Stomach (tissue), 8 donors: ENCODE measurements at regions not wholly inside any gene's neighbourhood (a gene's known extent, or its start where the extent isn't known, plus 50 kb on each side); places are given as distances from the start of the nearest gene placed in this dataset.

ENCODE experiments used
- DNase-seq, 2 donors: peaks; one replicate each; pipeline versions ENCODE4 v3.0.0 to v3.0.0-alpha.2; 2013 to 2019
- H3K27ac ChIP-seq, 5 donors: fragments of 200-600 bp in 4 of 5; sonication (generic) in 4 of 5; one replicate each; pipeline ENCODE4 v1.5.1; 2013 to 2019; ENCODE audit warnings: mild to moderate bottlenecking in 1 of 5, moderate library complexity in 1 of 5
- H3K27me3 ChIP-seq, 3 donors: fragments of 200-600 bp; sonication (generic); one replicate each; pipeline ENCODE4 v1.5.1; 2017 to 2019; ENCODE audit warnings: mixed run types in 1 of 3
- H3K36me3 ChIP-seq, 4 donors: fragments of 200-600 bp; sonication (generic); 1 replicate in 3 of 4; 2 replicates in 1 of 4; pipeline ENCODE4 v1.5.1; 2016 to 2019
- H3K4me1 ChIP-seq, 4 donors: fragments of 200-600 bp; sonication (generic); one replicate each; pipeline ENCODE4 v1.5.1; 2016 to 2019
- H3K4me3 ChIP-seq, 4 donors: fragments of 200-600 bp; sonication (generic) in 3 of 4; one replicate each; pipeline ENCODE4 v1.5.1; 2016 to 2019; ENCODE audit warnings: mild to moderate bottlenecking in 1 of 4
- H3K9me3 ChIP-seq, 4 donors: fragments of 200-600 bp; sonication (generic); one replicate each; pipeline ENCODE4 v1.5.1; 2016 to 2019
- CTCF ChIP-seq, 7 experiments: fragments of 450-650 bp in 4 of 7; fragments of 200-600 bp in 3 of 7; sonication (generic) in 3 of 7; IDR thresholded peaks; one replicate each; pipeline ENCODE4 v1.5.1; 2016 to 2019; ENCODE audit warnings: antibody characterized with exemption in 7 of 7, control low read depth in 2 of 7, mild to moderate bottlenecking in 1 of 7
- EP300 ChIP-seq: sonication (generic); formaldehyde crosslinking; IDR thresholded peaks from one replicate; pipeline ENCODE4 v1.6.1; 2017; ENCODE audit warnings: antibody characterized with exemption
- POLR2A ChIP-seq, 4 donors: fragments of 450-650 bp; IDR thresholded peaks; one replicate each; pipeline ENCODE4 v1.6.1; 2016; ENCODE audit warnings: antibody characterized with exemption in 4 of 4, control low read depth in 2 of 4, mild to moderate bottlenecking in 1 of 4, moderate library complexity in 1 of 4
- POLR2AphosphoS5 ChIP-seq, 3 donors: sonication (generic); formaldehyde crosslinking; IDR thresholded peaks; one replicate each; pipeline ENCODE4 v1.6.1; 2016; ENCODE audit warnings: antibody characterized with exemption in 3 of 3
- WGBS, 5 donors: extraction: QIAGEN DNeasy Blood & Tissue Kit in 3 of 5; methylation state at CpG; one replicate each; pipeline versions ENCODE4 v1.1.5 to v1.1.7; 2013 to 2018; 5-methylcytosine and 5-hydroxymethylcytosine counted together
- intact Hi-C: fragments of 100-400 bp; cut with DNase I; formaldehyde crosslinking; loops from one replicate; pipeline ENCODE4 v1.15.1; 2023; ENCODE audit warnings: low total_unique reads
- donor health status: healthy with polysubstance abuse.
- donor health status: Bipolar disorder and iron deficiency.
- donor health status: healthy.

- 66 to 89% (median 80%) methylated on average over 8 of the region's 8 CpGs for WGBS, 5 donors
These were observed 120.1 kb downstream of the NPTX2 start for GRCh38 chr7:98737176-98737575.

GRCh38 chr7:98740643-98741042 lies 123.6 kb downstream of the NPTX2 start:
- H3K9me3 ChIP-seq = peaks cover 0 to 7% (median 0%) of the 10 kb centered on the region in 4 donors
- WGBS, 5 donors = 55 to 68% (median 67%) methylated on average over 3 of the region's 3 CpGs
- no peak for DNase-seq
- intact Hi-C loops = loop anchor here (10.0 kb wide), 1 partner anchor 306 kb away; no protein-coding TSS in a partner anchor
- no peak overlapping the region for H3K27ac ChIP-seq
- no peak overlapping the region for H3K4me3 ChIP-seq
- no peaks in the 10 kb centered on the region for H3K36me3 ChIP-seq
- TF ChIP-seq POLR2AphosphoS5 (IDR thresholded peaks at IDR 0.05) = no peak
- TF ChIP-seq CTCF (IDR thresholded peaks at IDR 0.05) = no peak
- no peak for TF ChIP-seq POLR2A (IDR thresholded peaks at IDR 0.05)
- no peaks in the 10 kb centered on the region for H3K4me1 ChIP-seq
- H3K27me3 ChIP-seq = no peaks in the 10 kb centered on the region

More at GRCh38 chr7:98737176-98737575, 120.1 kb downstream of the NPTX2 start:
- no peak for TF ChIP-seq POLR2AphosphoS5 (IDR thresholded peaks at IDR 0.05)
- no peak for TF ChIP-seq POLR2A (IDR thresholded peaks at IDR 0.05)
- TF ChIP-seq EP300 = no peak
- TF ChIP-seq CTCF (IDR thresholded peaks at IDR 0.05) = no peak
- no peak for DNase-seq
- Histone ChIP-seq H3K4me3 (no peak overlapping the region), H3K27me3 (no peaks in the 10 kb centered on the region), H3K4me1 (no peaks in the 10 kb centered on the region), H3K27ac (no peak overlapping the region), H3K9me3 (peaks cover 0 to 8% (median 6%) of the 10 kb centered on the region in 4 donors), H3K36me3 (no peaks in the 10 kb centered on the region)
- intact Hi-C loops = no loop called here

- H3K36me3 ChIP-seq = no peaks in the 10 kb centered on the region
- TF ChIP-seq CTCF (IDR thresholded peaks at IDR 0.05) = peak in 5 of 7 experiments; percentile 56 to 81 (median 73)
- TF ChIP-seq POLR2A (IDR thresholded peaks at IDR 0.05) = no peak
- peaks cover 0 to 24% (median 4%) of the 10 kb centered on the region in 3 donors for H3K27me3 ChIP-seq
- no peaks in the 10 kb centered on the region for H3K4me1 ChIP-seq
- peaks cover 0 to 7% (median 0%) of the 10 kb centered on the region in 4 donors for H3K9me3 ChIP-seq
- DNase-seq = peak; percentile 83 to 85
- intact Hi-C loops = loop anchor here (10.0 kb wide), 1 partner anchor 311 kb away; no protein-coding TSS in a partner anchor
- no peak overlapping the region for H3K4me3 ChIP-seq
- H3K27ac ChIP-seq = no peak overlapping the region
- 21 to 31% (median 25%) methylated on average over 5 of the region's 5 CpGs for WGBS, 5 donors
These were observed 124.0 kb downstream of the TMEM130 start for GRCh38 chr7:98745722-98746318.

GRCh38 chr7:98748090-98748489 lies 121.7 kb downstream of the TMEM130 start:
- Histone ChIP-seq H3K27ac (no peak overlapping the region), H3K27me3 (peaks cover 0 to 27% (median 4%) of the 10 kb centered on the region in 3 donors), H3K9me3 (peaks cover 0 to 7% (median 0%) of the 10 kb centered on the region in 4 donors), H3K4me1 (no peaks in the 10 kb centered on the region), H3K36me3 (no peaks in the 10 kb centered on the region), H3K4me3 (no peak overlapping the region)
- intact Hi-C loops = loop anchor here (10.0 kb wide), 1 partner anchor 313 kb away; no protein-coding TSS in a partner anchor
- TF ChIP-seq CTCF (IDR thresholded peaks at IDR 0.05) (no peak), EP300 (no peak), POLR2AphosphoS5 (IDR thresholded peaks at IDR 0.05) (no peak), POLR2A (IDR thresholded peaks at IDR 0.05) (no peak)
- DNase-seq = no peak
- WGBS, 5 donors = 12 to 55% (median 32%) methylated on average over 1 of the region's 1 CpG
